ENCODE measurements at regions not wholly inside any gene's neighbourhood (a gene's known extent, or its start where the extent isn't known, plus 50 kb on each side); places are given as distances from the start of the nearest gene placed in this dataset.

DNA sequence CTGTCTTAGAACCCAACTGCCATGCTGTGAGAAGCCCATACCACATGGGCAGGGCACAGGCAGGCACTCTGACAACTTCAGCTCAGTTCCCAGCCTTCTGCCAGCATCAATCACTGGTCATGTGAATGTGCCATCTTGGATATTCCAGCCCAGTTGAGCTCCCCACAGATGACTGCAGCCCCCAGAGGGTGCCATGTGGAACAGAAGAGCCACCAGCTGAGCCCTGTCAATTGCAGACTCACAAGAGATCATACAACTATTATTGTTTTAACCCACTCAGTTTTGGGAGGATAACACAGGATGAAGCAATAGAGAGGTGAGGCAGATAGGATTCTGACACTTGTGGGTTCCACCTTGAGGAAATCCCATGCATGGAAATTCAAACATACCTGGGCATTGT, 78.4 kb upstream of the ZBTB40 start:
- H3K4me3 ChIP-seq (ENCODE audit: extremely low read depth in 1 of 4, insufficient read depth in 2 of 4, low read depth in 3 of 4, low read length in 4 of 4): no peak overlapping the region
- no peak overlapping the region for H4K5ac ChIP-seq (ENCODE audit: insufficient read length, low read depth, low read length)
- no peak overlapping the region for H3K14ac ChIP-seq (ENCODE audit: insufficient read length)
- H3K23me2 ChIP-seq (ENCODE audit: low read depth, low read length): no peaks in the 10 kb centered on the region
- no peak overlapping the region for H2BK5ac ChIP-seq (ENCODE audit: low read depth, low read length)
- peaks cover 0 to 3% of the 10 kb centered on the region in 2 experiments; a peak in 1 of 4 replicates for H3K9me3 ChIP-seq (ENCODE audit: insufficient read depth in 2 of 2, low read depth in 1 of 2, low read length in 1 of 2)
- H2AFZ ChIP-seq (ENCODE audit: low read length): no peak overlapping the region
- 0 out of 7 replicates have a peak, but pooled peaks cover 0 to 3% (median 0%) of the 10 kb centered on the region in 4 experiments for H3K27me3 ChIP-seq (replicated peaks in 1 of 4; ENCODE audit: control insufficient read depth in 3 of 4, extremely low read depth in 1 of 4, insufficient read depth in 3 of 4, low read length in 3 of 4)
- peaks cover 4 to 11% (median 4%) of the 10 kb centered on the region in 4 experiments for H3K4me1 ChIP-seq (replicated peaks in 1 of 4; ENCODE audit: control insufficient read depth in 3 of 4, insufficient read depth in 4 of 4, low read length in 3 of 4)
- no peak overlapping the region for H2BK15ac ChIP-seq (ENCODE audit: low read length)
- H2AK5ac ChIP-seq (ENCODE audit: low read depth, low read length): no peak overlapping the region
- H3K23ac ChIP-seq (ENCODE audit: insufficient read length): no peak overlapping the region
- H3K9ac ChIP-seq (replicated peaks in 1 of 4; ENCODE audit: extremely low read depth in 1 of 4, low read depth in 3 of 4, low read length in 3 of 4): no peak overlapping the region
- no peak overlapping the region for H4K8ac ChIP-seq (ENCODE audit: extremely low read depth, insufficient read depth, low read length)
- POLR2A ChIA-PET (ENCODE audit: partially characterized antibody): interaction anchor here (2.2 kb wide), 1 partner anchor 9 kb away, joined by 8 read pairs; no protein-coding TSS in a partner anchor
- no peaks in the 10 kb centered on the region for H3K36me3 ChIP-seq (ENCODE audit: control insufficient read depth in 2 of 4, insufficient read depth in 4 of 4, low read length in 3 of 4)
- CTCF ChIA-PET (ENCODE audit: partially characterized antibody): interaction anchor here (0.7 to 1.7 kb wide), 11 partner anchors 8 to 188 kb away, joined by 3 to 5 read pairs (median 3); no protein-coding TSS in a partner anchor
- no peaks in the 10 kb centered on the region for H3K79me2 ChIP-seq (ENCODE audit: control insufficient read depth in 1 of 2, insufficient read depth in 2 of 2, low read length in 2 of 2)
- no peak overlapping the region for H2BK12ac ChIP-seq (ENCODE audit: low read depth, low read length)
- DNase-seq (ENCODE audit: low read depth in 1 of 2, low spot score in 2 of 2) (no peak), FAIRE-seq (no peak)
- no peaks in the 10 kb centered on the region for H4K20me1 ChIP-seq (replicated peaks in 1 of 2; ENCODE audit: control insufficient read depth in 1 of 2, insufficient read depth in 2 of 2, low read length in 2 of 2)
- H3K4me2 ChIP-seq (ENCODE audit: insufficient read depth in 1 of 2, low read depth in 2 of 2, low read length in 2 of 2): no peak overlapping the region
- TF ChIP-seq TEAD4 (IDR thresholded peaks at IDR 0.05; ENCODE audit: low read depth, low read length) (no peak), CEBPB (IDR thresholded peaks at IDR 0.05; ENCODE audit: low read depth, low read length) (no peak), ZNF274 (IDR thresholded peaks at IDR 0.05; ENCODE audit: borderline replicate concordance, extremely low read depth, low read length) (no peak), FOSL1 (IDR thresholded peaks at IDR 0.05; ENCODE audit: insufficient read depth, low read depth, low read length) (no peak), CTBP2 (IDR thresholded peaks at IDR 0.05; ENCODE audit: borderline replicate concordance, insufficient read depth, insufficient read length, low read length) (no peak), SRF (IDR thresholded peaks at IDR 0.05; ENCODE audit: low read depth, low read length) (no peak)
- H3K18ac ChIP-seq (ENCODE audit: extremely low read depth, low read length): no peak overlapping the region
- H4K91ac ChIP-seq (replicated peaks; ENCODE audit: insufficient read length, low read length): no peak overlapping the region
- H3K27ac ChIP-seq (ENCODE audit: low read depth, low read length): no peak overlapping the region
- H2BK20ac ChIP-seq (ENCODE audit: low read length): no peak overlapping the region
- no peak overlapping the region for H3K56ac ChIP-seq (replicated peaks; ENCODE audit: insufficient read length, low read depth, low read length)
- H3K4ac ChIP-seq (replicated peaks; ENCODE audit: insufficient read length, low read depth, low read length): no peak overlapping the region
- H2BK120ac ChIP-seq (replicated peaks; ENCODE audit: low read depth, low read length): no peak overlapping the region
- no peaks in the 10 kb centered on the region for H3K79me1 ChIP-seq (ENCODE audit: low read depth, low read length)

Measured in H1 (cell line).